ENCODE measurements at regions not wholly inside any gene's neighbourhood (a gene's known extent, or its start where the extent isn't known, plus 50 kb on each side); places are given as distances from the start of the nearest gene placed in this dataset.

GRCh38 chr14:23876160-23876750 is 77.3 kb upstream of the DHRS4 start:
- Mint-ChIP-seq H3K9me3 (ENCODE audit: low read depth) (peaks cover 6% of the 10 kb centered on the region), H3K36me3 (ENCODE audit: low read depth) (no peaks in the 10 kb centered on the region), H3K4me1 (ENCODE audit: low read depth) (no peaks in the 10 kb centered on the region), H3K4me3 (ENCODE audit: unreplicated experiment) (no peak overlapping the region), H3K27me3 (ENCODE audit: low read depth) (peaks cover 29% of the 10 kb centered on the region), H3K27ac (ENCODE audit: unreplicated experiment) (no peak overlapping the region)
- TF ChIP-seq CTCF (IDR thresholded peaks at IDR 0.05) = no peak
- no peak for DNase-seq (ENCODE audit: low spot score)

GRCh38 chr14:23877111-23877510 is 76.5 kb upstream of the DHRS4 start:
- no peak overlapping the region for H3K27ac Mint-ChIP-seq (ENCODE audit: unreplicated experiment)
- peaks cover 6% of the 10 kb centered on the region for H3K9me3 Mint-ChIP-seq (ENCODE audit: low read depth)
- peaks cover 28% of the 10 kb centered on the region for H3K27me3 Mint-ChIP-seq (ENCODE audit: low read depth)
- H3K4me3 Mint-ChIP-seq (ENCODE audit: unreplicated experiment) = no peak overlapping the region
- TF ChIP-seq CTCF (IDR thresholded peaks at IDR 0.05) = no peak
- no peaks in the 10 kb centered on the region for H3K4me1 Mint-ChIP-seq (ENCODE audit: low read depth)
- DNase-seq (ENCODE audit: low spot score) = no peak
- H3K36me3 Mint-ChIP-seq (ENCODE audit: low read depth) = no peaks in the 10 kb centered on the region

- Mint-ChIP-seq H3K4me1 (ENCODE audit: low read depth) (no peaks in the 10 kb centered on the region), H3K27ac (ENCODE audit: unreplicated experiment) (no peak overlapping the region), H3K9me3 (ENCODE audit: low read depth) (peaks cover 6% of the 10 kb centered on the region), H3K4me3 (ENCODE audit: unreplicated experiment) (no peak overlapping the region), H3K36me3 (ENCODE audit: low read depth) (no peaks in the 10 kb centered on the region), H3K27me3 (ENCODE audit: low read depth) (peaks cover 28% of the 10 kb centered on the region)
- no peak for DNase-seq (ENCODE audit: low spot score)
- no peak for TF ChIP-seq CTCF (IDR thresholded peaks at IDR 0.05)
Measured at GRCh38 chr14:23877538-23878180, 75.9 kb upstream of the DHRS4 start.

- H3K36me3 Mint-ChIP-seq (ENCODE audit: low read depth) = no peaks in the 10 kb centered on the region
- H3K4me3 Mint-ChIP-seq (ENCODE audit: unreplicated experiment) = no peak overlapping the region
- peaks cover 36% of the 10 kb centered on the region for H3K27me3 Mint-ChIP-seq (ENCODE audit: low read depth)
Measured at GRCh38 chr14:23881282-23881681, 72.3 kb upstream of the DHRS4 start.

More at GRCh38 chr14:23881282-23881681, 72.3 kb upstream of the DHRS4 start:
- no peak overlapping the region for H3K27ac Mint-ChIP-seq (ENCODE audit: unreplicated experiment)
- no peaks in the 10 kb centered on the region for H3K4me1 Mint-ChIP-seq (ENCODE audit: low read depth)
- no peak for DNase-seq (ENCODE audit: low spot score)
- no peak for TF ChIP-seq CTCF (IDR thresholded peaks at IDR 0.05)
- H3K9me3 Mint-ChIP-seq (ENCODE audit: low read depth) = no peaks in the 10 kb centered on the region

Measured in chondrocyte (in vitro differentiated cells).